HepG2 (cell line): ENCODE measurements at regions not wholly inside any gene's neighbourhood (a gene's known extent, or its start where the extent isn't known, plus 50 kb on each side); places are given as distances from the start of the nearest gene placed in this dataset.

Experiments used
- CC2D1A ChIP-seq: sonication (generic); formaldehyde crosslinking; IDR thresholded peaks from 2 replicates; pipeline ENCODE4 v1.8.1; 2023; ENCODE audit warnings: mild to moderate bottlenecking, missing genetic modification reagents
- CEBPB ChIP-seq: IDR thresholded peaks from 2 replicates; pipeline ENCODE4 v1.6.1; 2011; ENCODE audit warnings: low read depth, low read length, improper control_type of control experiment, borderline replicate concordance
- CHD2 ChIP-seq: IDR thresholded peaks from 2 replicates; pipeline ENCODE4 v1.6.1; 2011; ENCODE audit warnings: low read depth, low read length, improper control_type of control experiment
- CTCF ChIP-seq: sonication (generic); formaldehyde crosslinking; IDR thresholded peaks from 2 replicates; pipeline ENCODE4 v1.5.0; 2020; ENCODE audit warnings: mild to moderate bottlenecking, missing genetic modification reagents, moderate library complexity
- E2F2 ChIP-seq: sonication (generic); formaldehyde crosslinking; IDR thresholded peaks from 2 replicates; pipeline ENCODE4 v1.4.0; 2020; ENCODE audit warnings: missing genetic modification reagents, borderline replicate concordance
- JUND ChIP-seq: sonication (generic); formaldehyde crosslinking; IDR thresholded peaks from 2 replicates; pipeline ENCODE4 v1.8.0; 2022; ENCODE audit warnings: mild to moderate bottlenecking, missing genetic modification reagents
- KDM4B ChIP-seq: sonication (generic); formaldehyde crosslinking; IDR thresholded peaks from 2 replicates; pipeline ENCODE4 v1.4.0; 2020; ENCODE audit warnings: missing genetic modification reagents
- NFE2L1 ChIP-seq: sonication (generic); formaldehyde crosslinking; IDR thresholded peaks from 2 replicates; pipeline ENCODE4 v1.4.0; 2020; ENCODE audit warnings: missing genetic modification reagents, mild to moderate bottlenecking, borderline replicate concordance
- NFYB ChIP-seq: sonication (generic); formaldehyde crosslinking; IDR thresholded peaks from 2 replicates; pipeline ENCODE4 v1.4.0; 2020; ENCODE audit warnings: missing genetic modification reagents
- POLR2AphosphoS5 ChIP-seq: IDR thresholded peaks from 2 replicates; pipeline ENCODE4 v1.6.1; 2012; ENCODE audit warnings: low read depth, low read length
- RNF2 ChIP-seq: fragments of 450-650 bp; conservative IDR thresholded peaks from 2 replicates; pipeline ENCODE4 v1.6.1; 2016; ENCODE audit warnings: low read depth
- SRF ChIP-seq: IDR thresholded peaks from 2 replicates; pipeline ENCODE4 v1.6.1; 2011; ENCODE audit warnings: mild to moderate bottlenecking, low read depth, low read length, moderate library complexity

GRCh38 chr13:33362986-33363727 lies 77.6 kb upstream of the STARD13 start:
- TF ChIP-seq KDM4B (CRISPR knock-in tag) = no peak
- TF ChIP-seq NFE2L1 = no peak
- no peak for TF ChIP-seq E2F2
- TF ChIP-seq NFYB (CRISPR knock-in tag) = no peak
- TF ChIP-seq CTCF (CRISPR knock-in tag) = no peak
- TF ChIP-seq JUND (CRISPR knock-in tag) = no peak
- TF ChIP-seq SRF = no peak
- TF ChIP-seq RNF2 = no peak
- TF ChIP-seq CC2D1A = no peak
- TF ChIP-seq POLR2AphosphoS5 = no peak
- TF ChIP-seq CHD2 = no peak
- no peak for TF ChIP-seq CEBPB
